ENCODE measurements at regions not wholly inside any gene's neighbourhood (a gene's known extent, or its start where the extent isn't known, plus 50 kb on each side); places are given as distances from the start of the nearest gene placed in this dataset.

GRCh38 chr10:10489076-10489475, 528.6 kb upstream of the CELF2 start:
- Mint-ChIP-seq H3K4me1 (no peaks in the 10 kb centered on the region), H3K4me3 (no peak overlapping the region), H3K27me3 (ENCODE audit: insufficient read depth, low read depth) (peaks cover 5% of the 10 kb centered on the region), H3K27ac (no peak overlapping the region), H3K9me3 (no peaks in the 10 kb centered on the region), H3K36me3 (no peaks in the 10 kb centered on the region)
- no peaks in the 10 kb centered on the region for H3K27me3 ChIP-seq
- H3F3A ChIP-seq (ENCODE audit: low read depth) = no peaks in the 10 kb centered on the region
- peak overlapping the region; percentile 17 for H2AFZ ChIP-seq (replicated peaks)
- H4K20me1 ChIP-seq (ENCODE audit: low read depth) = no peaks in the 10 kb centered on the region
- TF ChIP-seq EZH2phosphoT487 (IDR thresholded peaks at IDR 0.05) (no peak), CTCF (IDR thresholded peaks at IDR 0.05) (no peak), EZH2 (IDR thresholded peaks at IDR 0.05) (no peak)
- H3K4me2 ChIP-seq = no peak overlapping the region
- peaks cover 11% of the 10 kb centered on the region for H3K4me1 ChIP-seq
- no peaks in the 10 kb centered on the region for H3K79me2 ChIP-seq (ENCODE audit: low read depth)
- H3K4me3 ChIP-seq = no peak overlapping the region
- H3K36me3 ChIP-seq = no peaks in the 10 kb centered on the region
- no peak overlapping the region for H3K27ac ChIP-seq
- no peaks in the 10 kb centered on the region for H3K9me3 ChIP-seq (ENCODE audit: low read depth)
- no peak for DNase-seq (ENCODE audit: low spot score)
- H3K9ac ChIP-seq = no peak overlapping the region

GRCh38 chr10:10489805-10490571, 527.7 kb upstream of the CELF2 start:
- Histone ChIP-seq H4K20me1 (ENCODE audit: low read depth) (no peaks in the 10 kb centered on the region), H3K9me3 (ENCODE audit: low read depth) (no peaks in the 10 kb centered on the region), H3K4me2 (no peak overlapping the region), H3K27me3 (no peaks in the 10 kb centered on the region), H3K79me2 (ENCODE audit: low read depth) (no peaks in the 10 kb centered on the region), H2AFZ (replicated peaks) (no peak overlapping the region), H3F3A (ENCODE audit: low read depth) (no peaks in the 10 kb centered on the region), H3K4me3 (no peak overlapping the region), H3K36me3 (no peaks in the 10 kb centered on the region), H3K4me1 (peaks cover 11% of the 10 kb centered on the region), H3K27ac (no peak overlapping the region), H3K9ac (no peak overlapping the region)
- Mint-ChIP-seq H3K4me3 (no peak overlapping the region), H3K27ac (no peak overlapping the region), H3K9me3 (no peaks in the 10 kb centered on the region), H3K4me1 (no peaks in the 10 kb centered on the region), H3K36me3 (no peaks in the 10 kb centered on the region), H3K27me3 (ENCODE audit: insufficient read depth, low read depth) (peaks cover 1% of the 10 kb centered on the region)
- TF ChIP-seq CTCF (IDR thresholded peaks at IDR 0.05) (no peak), EZH2phosphoT487 (IDR thresholded peaks at IDR 0.05) (no peak), EZH2 (IDR thresholded peaks at IDR 0.05) (no peak)
- no peak for DNase-seq (ENCODE audit: low spot score)

- no peaks in the 10 kb centered on the region for H3K9me3 Mint-ChIP-seq
- H3K9ac ChIP-seq = no peak overlapping the region
- H3F3A ChIP-seq (ENCODE audit: low read depth) = no peaks in the 10 kb centered on the region
- H3K4me1 ChIP-seq = peaks cover 11% of the 10 kb centered on the region
- no peaks in the 10 kb centered on the region for H3K27me3 ChIP-seq
- DNase-seq (ENCODE audit: low spot score) = no peak
- H3K9me3 ChIP-seq (ENCODE audit: low read depth) = no peaks in the 10 kb centered on the region
- no peaks in the 10 kb centered on the region for H3K36me3 ChIP-seq
- no peaks in the 10 kb centered on the region for H3K27me3 Mint-ChIP-seq (ENCODE audit: insufficient read depth, low read depth)
- no peak overlapping the region for H3K4me2 ChIP-seq
- TF ChIP-seq EZH2 (IDR thresholded peaks at IDR 0.05) (no peak), CTCF (IDR thresholded peaks at IDR 0.05) (no peak), EZH2phosphoT487 (IDR thresholded peaks at IDR 0.05) (no peak)
- no peaks in the 10 kb centered on the region for H3K4me1 Mint-ChIP-seq
- H3K4me3 Mint-ChIP-seq = no peak overlapping the region
- H3K27ac Mint-ChIP-seq = no peak overlapping the region
- H2AFZ ChIP-seq (replicated peaks) = no peak overlapping the region
- no peaks in the 10 kb centered on the region for H3K36me3 Mint-ChIP-seq
- H3K27ac ChIP-seq = no peak overlapping the region
- no peaks in the 10 kb centered on the region for H4K20me1 ChIP-seq (ENCODE audit: low read depth)
- no peaks in the 10 kb centered on the region for H3K79me2 ChIP-seq (ENCODE audit: low read depth)
- H3K4me3 ChIP-seq = no peak overlapping the region
Measured at GRCh38 chr10:10490581-10490980, 527.1 kb upstream of the CELF2 start.

Measured in neural progenitor cell (in vitro differentiated cells).